Lung (tissue), 11 donors: ENCODE measurements at regions not wholly inside any gene's neighbourhood (a gene's known extent, or its start where the extent isn't known, plus 50 kb on each side); places are given as distances from the start of the nearest gene placed in this dataset.

Experiments
- ATAC-seq: fragments of 200-7000 bp; cut with Tn5 transposase; one replicate; pipeline ENCODE4 v1.9.1; 2020; ENCODE audit warnings: moderate number of reproducible peaks; ENCODE audit not compliant: insufficient read depth, low FRiP score
- DNase-seq, 3 donors: peaks; one replicate each; pipeline ENCODE4 v3.0.0-alpha.2; 2013 to 2017
- H3K27ac ChIP-seq, 2 donors: one replicate each; pipeline ENCODE4 v1.5.1; 2013; ENCODE audit warnings: mild to moderate bottlenecking in 2 of 2, moderate library complexity in 2 of 2, control low read depth in 1 of 2, inconsistent platforms in 1 of 2, low read depth in 1 of 2, low read length in 1 of 2
- H3K27me3 ChIP-seq, 3 donors: one replicate each; pipeline ENCODE4 v1.5.1; 2013; ENCODE audit warnings: low read length in 2 of 3; ENCODE audit not compliant: control insufficient read depth in 3 of 3, insufficient read depth in 3 of 3
- H3K36me3 ChIP-seq, 4 donors: one replicate each; pipeline ENCODE4 v1.5.1; 2013; ENCODE audit warnings: low read length in 4 of 4, mild to moderate bottlenecking in 1 of 4, moderate library complexity in 1 of 4; ENCODE audit not compliant: control insufficient read depth in 4 of 4, insufficient read depth in 4 of 4
- H3K4me1 ChIP-seq, 5 donors: one replicate each; pipeline ENCODE4 v1.5.1; 2013; ENCODE audit warnings: low read length in 5 of 5, mild to moderate bottlenecking in 2 of 5, moderate library complexity in 1 of 5; ENCODE audit not compliant: control insufficient read depth in 5 of 5, insufficient read depth in 5 of 5
- H3K4me3 ChIP-seq: one replicate; pipeline ENCODE4 v1.5.1; 2013; ENCODE audit warnings: mild to moderate bottlenecking, control low read depth, moderate library complexity
- H3K9ac ChIP-seq, 2 donors: one replicate each; pipeline ENCODE4 v1.5.1; 2013; ENCODE audit warnings: low read length in 2 of 2, control low read depth in 1 of 2; ENCODE audit not compliant: insufficient read depth in 1 of 2
- H3K9me3 ChIP-seq, 4 donors: one replicate each; pipeline ENCODE4 v1.5.1; 2013; ENCODE audit warnings: low read length in 3 of 4, mild to moderate bottlenecking in 1 of 4, moderate library complexity in 1 of 4; ENCODE audit not compliant: control insufficient read depth in 4 of 4, insufficient read depth in 3 of 4
- CTCF ChIP-seq: IDR thresholded peaks from 2 replicates; pipeline ENCODE4 v1.5.1; 2012; ENCODE audit warnings: mild to moderate bottlenecking; ENCODE audit errors: control extremely low read depth, extremely low read depth
- WGBS, 2 donors: extraction: QIAGEN DNeasy Blood & Tissue Kit; methylation state at CpG; one replicate each; pipeline ENCODE4 v1.1.7; 2013; 5-methylcytosine and 5-hydroxymethylcytosine counted together
- donor health status: control.
- donor health status: control.
- donor health status: Bipolar disorder and iron deficiency.
- donor health status: healthy.
- donor health status: DM: yes; HTN: yes; CAD: no.

DNA sequence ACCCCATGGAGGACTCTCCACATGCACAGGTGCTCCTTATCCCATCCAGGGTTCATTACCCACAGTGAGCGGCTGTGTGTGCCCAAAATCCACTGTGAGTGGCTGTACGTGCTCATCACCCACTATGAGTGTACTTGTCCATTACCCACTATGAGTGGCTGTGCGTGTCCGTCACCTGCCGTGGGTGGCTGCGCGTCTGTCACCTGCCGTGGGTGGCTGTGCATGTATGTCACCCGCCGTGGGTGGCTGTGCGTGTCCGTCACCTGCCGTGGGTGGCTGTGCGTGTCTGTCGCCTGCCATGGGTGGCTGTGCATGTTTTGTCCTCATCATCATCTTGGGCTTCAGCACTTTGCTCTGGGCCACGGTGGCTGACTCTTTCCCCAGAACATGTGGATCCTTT, 78.6 kb upstream of the FN1 start:
- DNase-seq: no peak
- H3K36me3 ChIP-seq: no peaks in the 10 kb centered on the region
- no peaks in the 10 kb centered on the region for H3K9me3 ChIP-seq
- WGBS, 2 donors: 96 to 97% methylated on average over 16 of the region's 16 CpGs
- H3K4me3 ChIP-seq: no peak overlapping the region
- H3K4me1 ChIP-seq: no peaks in the 10 kb centered on the region
- no peak overlapping the region for H3K27ac ChIP-seq
- H3K9ac ChIP-seq: no peak overlapping the region
- TF ChIP-seq CTCF: no peak
- no peaks in the 10 kb centered on the region for H3K27me3 ChIP-seq
- no peak for ATAC-seq

DNA sequence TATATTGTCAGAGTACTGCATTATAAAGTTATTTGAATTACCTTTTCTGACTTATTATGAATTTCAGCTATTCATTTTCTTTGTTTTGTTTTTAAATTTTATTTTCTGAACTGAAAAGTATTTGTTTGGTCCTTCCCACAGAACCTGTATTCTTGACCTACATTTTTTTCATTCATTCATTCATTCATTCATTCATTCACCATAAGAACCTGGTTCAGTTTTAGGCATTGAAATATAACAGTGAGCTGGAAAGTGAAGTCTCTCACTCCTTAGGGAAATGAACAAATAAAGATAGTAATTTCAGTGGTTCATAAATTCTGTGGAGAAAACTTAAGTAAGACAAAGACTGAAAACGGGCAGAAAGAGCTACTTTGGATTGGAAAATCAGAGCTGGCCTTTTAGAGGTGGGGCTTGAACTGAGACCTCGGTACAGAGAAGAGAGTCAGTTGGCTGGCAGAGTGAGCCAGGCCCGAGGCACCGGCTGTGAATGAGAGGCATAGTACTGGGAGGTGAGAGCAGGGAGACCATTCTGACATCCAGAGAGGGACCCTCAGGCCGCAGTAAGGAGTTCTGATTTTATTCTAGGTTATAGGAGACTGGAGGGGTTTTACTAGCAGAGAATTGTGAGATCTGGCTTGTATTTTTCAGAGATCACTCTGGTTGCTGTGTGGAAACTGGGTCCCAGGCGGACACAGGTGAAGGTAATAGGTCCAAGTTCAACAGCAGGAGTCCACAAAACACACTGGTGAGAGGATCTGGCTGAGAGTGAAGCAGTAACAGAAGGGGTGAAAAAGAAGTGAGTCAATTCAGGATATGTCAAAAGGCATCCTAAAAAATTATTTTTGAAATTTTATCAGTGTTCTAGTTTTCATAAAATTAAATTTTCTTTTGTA, 75.8 kb upstream of the FN1 start:
- no peak for DNase-seq
- WGBS, 2 donors: 89 to 95% methylated on average over 6 of the region's 6 CpGs
- H3K36me3 ChIP-seq: no peaks in the 10 kb centered on the region
- H3K9me3 ChIP-seq: no peaks in the 10 kb centered on the region
- TF ChIP-seq CTCF: no peak
- no peak overlapping the region for H3K27ac ChIP-seq
- H3K4me1 ChIP-seq: peaks cover 0 to 10% (median under 1%) of the 10 kb centered on the region in 5 donors
- no peaks in the 10 kb centered on the region for H3K27me3 ChIP-seq
- ATAC-seq: no peak
- no peak overlapping the region for H3K9ac ChIP-seq
- no peak overlapping the region for H3K4me3 ChIP-seq

DNA sequence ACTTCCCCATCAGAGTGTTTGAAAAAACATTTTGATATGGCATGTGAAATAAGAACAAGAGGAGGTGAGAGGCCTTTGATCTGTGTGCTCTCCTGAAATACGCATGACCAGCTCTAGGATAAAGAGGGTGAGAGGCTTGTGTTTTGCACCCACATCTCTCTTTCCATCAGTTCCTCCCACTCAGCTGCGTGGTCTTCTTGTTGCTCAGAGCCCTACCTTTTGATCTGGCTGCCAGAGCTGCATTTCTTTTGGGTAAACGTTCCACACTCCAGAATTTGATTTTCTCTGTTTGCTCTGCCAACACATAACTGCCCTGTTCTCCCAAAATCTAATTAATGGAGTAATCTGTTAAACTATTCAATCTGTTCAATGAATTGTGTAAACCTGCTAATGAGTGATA, 72.0 kb upstream of the FN1 start:
- Histone ChIP-seq H3K9ac (no peak overlapping the region), H3K27me3 (no peaks in the 10 kb centered on the region), H3K9me3 (no peaks in the 10 kb centered on the region), H3K4me3 (no peak overlapping the region), H3K4me1 (peaks cover 0 to 22% (median 1%) of the 10 kb centered on the region in 5 donors), H3K27ac (peak overlapping the region in 1 of 2 donors; percentile 31), H3K36me3 (no peaks in the 10 kb centered on the region)
- ATAC-seq (no peak), DNase-seq (no peak)
- no peak for TF ChIP-seq CTCF
- 49 to 55% methylated on average over 3 of the region's 3 CpGs for WGBS, 2 donors

DNA sequence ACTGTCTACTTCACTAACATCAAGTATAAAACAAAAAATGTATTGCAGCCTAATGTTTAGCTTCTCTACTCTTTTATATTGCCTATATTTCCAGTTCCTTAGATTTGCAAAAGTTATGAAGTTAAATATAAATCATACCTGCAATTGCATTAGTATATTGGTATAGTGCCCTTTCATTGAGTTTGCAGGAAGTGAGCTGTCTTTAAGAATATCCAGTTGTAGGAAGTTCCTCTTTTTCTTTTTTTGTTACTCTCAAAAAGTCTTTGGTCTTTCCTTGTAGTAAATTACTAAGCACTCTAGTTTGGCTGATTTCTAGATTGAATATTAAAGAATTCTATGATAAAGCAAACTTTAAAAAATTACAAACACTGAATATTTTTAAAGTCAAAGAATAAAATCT, 71.3 kb upstream of the FN1 start:
- ATAC-seq: no peak
- TF ChIP-seq CTCF: no peak

More for the DNA sequence above, 71.3 kb upstream of the FN1 start:
- Histone ChIP-seq H3K9ac (no peak overlapping the region), H3K4me3 (no peak overlapping the region), H3K4me1 (peaks cover 0 to 22% (median 1%) of the 10 kb centered on the region in 5 donors), H3K27ac (no peak overlapping the region), H3K27me3 (no peaks in the 10 kb centered on the region), H3K36me3 (no peaks in the 10 kb centered on the region), H3K9me3 (no peaks in the 10 kb centered on the region)
- DNase-seq: no peak
